Mesenchymal stem cell (in vitro differentiated cells and primary cell): ENCODE measurements at regions not wholly inside any gene's neighbourhood (a gene's known extent, or its start where the extent isn't known, plus 50 kb on each side); places are given as distances from the start of the nearest gene placed in this dataset.

Experiments
- DNase-seq: peaks from one replicate; pipeline ENCODE4 v3.0.0-alpha.2; 2013
- H2AFZ ChIP-seq: one replicate; pipeline ENCODE4 v1.6.1; 2013; ENCODE audit warnings: low read depth, mild to moderate bottlenecking, control low read depth, inconsistent platforms, low read length, moderate library complexity
- H2AK5ac ChIP-seq: 2 replicates; pipeline ENCODE4 v1.6.1; 2013; ENCODE audit warnings: low read length, moderate library complexity, mild to moderate bottlenecking, inconsistent platforms; ENCODE audit not compliant: severe bottlenecking
- H2BK120ac ChIP-seq: one replicate; pipeline ENCODE4 v1.6.1; 2013; ENCODE audit warnings: low read depth, mild to moderate bottlenecking, inconsistent platforms, low read length, moderate library complexity
- H2BK12ac ChIP-seq, 2 experiments: one replicate each; pipeline ENCODE4 v1.6.1; 2013; ENCODE audit warnings: inconsistent platforms in 2 of 2, low read length in 2 of 2, mild to moderate bottlenecking in 2 of 2, moderate library complexity in 2 of 2, control low read depth in 1 of 2
- H2BK15ac ChIP-seq: one replicate; pipeline ENCODE4 v1.6.1; 2013; ENCODE audit warnings: mild to moderate bottlenecking, low read depth, inconsistent platforms; ENCODE audit not compliant: poor library complexity, severe bottlenecking
- H2BK5ac ChIP-seq: 2 replicates; pipeline ENCODE4 v1.6.1; 2013; ENCODE audit warnings: low read depth, mild to moderate bottlenecking, low read length, control low read depth, inconsistent platforms; ENCODE audit not compliant: poor library complexity, severe bottlenecking
- H3K14ac ChIP-seq, 2 experiments: one replicate each; pipeline ENCODE4 v1.6.1; 2013; ENCODE audit warnings: inconsistent platforms in 2 of 2, low read length in 2 of 2, control low read depth in 1 of 2, mild to moderate bottlenecking in 1 of 2, moderate library complexity in 1 of 2
- H3K18ac ChIP-seq, 2 experiments: one replicate each; pipeline ENCODE4 v1.6.1; 2013; ENCODE audit warnings: inconsistent platforms in 2 of 2, low read length in 2 of 2, control low read depth in 1 of 2, low read depth in 1 of 2, mild to moderate bottlenecking in 1 of 2
- H3K23ac ChIP-seq, 2 experiments: one replicate each; pipeline ENCODE4 v1.6.1; 2013; ENCODE audit warnings: inconsistent platforms in 2 of 2, low read length in 2 of 2, mild to moderate bottlenecking in 2 of 2, moderate library complexity in 2 of 2, control low read depth in 1 of 2
- H3K27ac ChIP-seq: 2 replicates; pipeline ENCODE4 v1.5.1; 2013; ENCODE audit warnings: mild to moderate bottlenecking, moderate library complexity, low read length, control low read depth, inconsistent platforms; ENCODE audit not compliant: poor library complexity, severe bottlenecking
- H3K27me3 ChIP-seq, 2 experiments: 2 replicates each; pipeline versions ENCODE4 v1.6.1 to v1.7.0; 2013; ENCODE audit warnings: low read length in 2 of 2, mild to moderate bottlenecking in 2 of 2, moderate library complexity in 2 of 2, control low read depth in 1 of 2, inconsistent platforms in 1 of 2; ENCODE audit not compliant: control insufficient read depth in 1 of 2, insufficient read depth in 1 of 2
- H3K36me3 ChIP-seq, 2 experiments: 2 replicates each; pipeline versions ENCODE4 v1.6.1 to v1.7.0; 2013; ENCODE audit warnings: low read length in 2 of 2, control low read depth in 1 of 2, inconsistent platforms in 1 of 2, low read depth in 1 of 2, mild to moderate bottlenecking in 1 of 2; ENCODE audit not compliant: insufficient read depth in 2 of 2, control insufficient read depth in 1 of 2
- H3K4ac ChIP-seq, 2 experiments: one replicate each; pipeline ENCODE4 v1.6.1; 2013; ENCODE audit warnings: inconsistent platforms in 2 of 2, low read length in 2 of 2, mild to moderate bottlenecking in 2 of 2, moderate library complexity in 2 of 2, control low read depth in 1 of 2, low read depth in 1 of 2
- H3K4me1 ChIP-seq: 2 replicates; pipeline ENCODE4 v1.6.1; 2013; ENCODE audit warnings: low read depth, low read length, control low read depth; ENCODE audit not compliant: control insufficient read depth, insufficient read depth
- H3K4me2 ChIP-seq: 2 replicates; pipeline ENCODE4 v1.6.1; 2013; ENCODE audit warnings: low read length, mild to moderate bottlenecking, inconsistent platforms; ENCODE audit not compliant: poor library complexity, severe bottlenecking
- H3K4me3 ChIP-seq, 2 experiments: 2 replicates each; pipeline versions ENCODE4 v1.5.1 to v1.7.0; 2013; ENCODE audit warnings: low read length in 2 of 2, mild to moderate bottlenecking in 2 of 2, control low read depth in 1 of 2, low read depth in 1 of 2; ENCODE audit not compliant: insufficient read depth in 1 of 2
- H3K79me1 ChIP-seq: replicated peaks from 2 replicates; pipeline ENCODE4 v1.6.1; 2013; ENCODE audit warnings: mild to moderate bottlenecking, control low read depth, low read length, inconsistent platforms; ENCODE audit not compliant: poor library complexity, severe bottlenecking
- H3K9ac ChIP-seq: 2 replicates; pipeline ENCODE4 v1.7.0; 2013; ENCODE audit warnings: mild to moderate bottlenecking, low read length, moderate library complexity
- H3K9me3 ChIP-seq: 2 replicates; pipeline ENCODE4 v1.7.0; 2013; ENCODE audit warnings: mild to moderate bottlenecking, low read length; ENCODE audit not compliant: control insufficient read depth
- H4K8ac ChIP-seq: one replicate; pipeline ENCODE4 v1.6.1; 2013; ENCODE audit warnings: inconsistent platforms, mild to moderate bottlenecking, low read length, moderate library complexity
- H4K91ac ChIP-seq: one replicate; pipeline ENCODE4 v1.6.1; 2013; ENCODE audit warnings: mild to moderate bottlenecking, low read length, inconsistent platforms
- WGBS: methylation state at CpG from one replicate; pipeline ENCODE4 v1.1.7; 2013; ENCODE audit warnings: mixed read lengths; 5-methylcytosine and 5-hydroxymethylcytosine counted together

DNA sequence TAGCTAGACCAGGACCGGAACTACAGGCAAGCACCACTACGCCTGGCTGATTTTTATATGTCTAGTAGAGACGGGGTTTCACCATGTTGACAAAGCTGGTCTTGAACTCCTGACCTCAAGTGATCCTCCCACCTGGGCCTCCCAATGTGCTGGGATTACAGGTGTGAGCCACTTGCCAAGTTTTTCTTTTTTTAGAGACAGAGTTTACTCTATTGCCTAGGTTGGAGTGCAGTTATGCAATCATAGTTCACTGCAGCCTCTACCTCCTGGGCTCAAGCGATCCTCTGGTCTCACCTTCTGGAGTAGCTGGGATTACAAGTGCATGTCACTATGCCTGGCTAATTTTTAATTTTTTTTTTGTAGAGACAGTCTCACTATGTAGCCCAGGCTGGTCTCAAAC is 201.5 kb upstream of the TBX3 start:
- H3K36me3 ChIP-seq: no peaks in the 10 kb centered on the region
- H4K8ac ChIP-seq: peak overlapping the region; percentile 7
- H3K14ac ChIP-seq: no peak overlapping the region
- H3K4me2 ChIP-seq: no peak overlapping the region
- no peak overlapping the region for H3K4me3 ChIP-seq
- H2BK5ac ChIP-seq: no peak overlapping the region
- no peaks in the 10 kb centered on the region for H3K27me3 ChIP-seq
- no peaks in the 10 kb centered on the region for H3K9me3 ChIP-seq
- no peak overlapping the region for H2BK15ac ChIP-seq
- no peak overlapping the region for H4K91ac ChIP-seq
- H2BK12ac ChIP-seq: no peak overlapping the region
- H2AK5ac ChIP-seq: no peak overlapping the region
- WGBS: 95% methylated on average over 4 of the region's 4 CpGs
- H3K18ac ChIP-seq: no peak overlapping the region
- no peaks in the 10 kb centered on the region for H3K79me1 ChIP-seq
- H3K9ac ChIP-seq: no peak overlapping the region
- H3K27ac ChIP-seq: no peak overlapping the region
- H3K4ac ChIP-seq: no peak overlapping the region
- no peak overlapping the region for H3K23ac ChIP-seq
- no peak for DNase-seq
- no peaks in the 10 kb centered on the region for H3K4me1 ChIP-seq
- H2BK120ac ChIP-seq: no peak overlapping the region
- H2AFZ ChIP-seq: no peak overlapping the region

DNA sequence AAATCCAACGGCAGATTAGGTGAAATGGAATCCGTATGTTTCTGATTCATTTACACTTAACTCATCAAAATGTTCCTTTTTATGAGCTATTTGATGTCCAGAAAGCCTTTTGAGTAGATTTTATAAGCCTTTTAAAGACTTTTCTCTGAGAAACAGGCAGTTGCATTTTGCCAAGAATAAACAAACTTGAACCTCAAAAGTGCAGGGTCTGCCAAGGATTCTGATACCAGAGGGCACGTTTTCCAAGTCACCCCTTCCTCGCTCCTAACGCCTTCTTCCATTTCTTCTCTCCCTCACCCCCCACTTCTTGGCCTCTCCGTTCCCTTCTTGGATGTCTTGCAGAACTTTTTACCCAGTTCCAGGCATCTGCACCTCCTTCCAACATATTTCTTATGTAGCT is 200.6 kb upstream of the TBX3 start:
- Histone ChIP-seq H2AFZ (no peak overlapping the region), H4K8ac (no peak overlapping the region), H2BK120ac (no peak overlapping the region), H3K23ac (no peak overlapping the region), H3K4me3 (no peak overlapping the region), H3K18ac (no peak overlapping the region), H3K14ac (no peak overlapping the region), H2AK5ac (no peak overlapping the region), H3K4ac (no peak overlapping the region), H2BK12ac (no peak overlapping the region), H3K36me3 (no peaks in the 10 kb centered on the region), H2BK5ac (no peak overlapping the region), H4K91ac (no peak overlapping the region), H3K4me2 (no peak overlapping the region), H3K9me3 (no peaks in the 10 kb centered on the region), H2BK15ac (no peak overlapping the region), H3K79me1 (no peaks in the 10 kb centered on the region), H3K27ac (no peak overlapping the region), H3K4me1 (no peaks in the 10 kb centered on the region), H3K9ac (no peak overlapping the region), H3K27me3 (no peaks in the 10 kb centered on the region)
- no peak for DNase-seq
- WGBS: 88% methylated on average over 4 of the region's 6 CpGs

DNA sequence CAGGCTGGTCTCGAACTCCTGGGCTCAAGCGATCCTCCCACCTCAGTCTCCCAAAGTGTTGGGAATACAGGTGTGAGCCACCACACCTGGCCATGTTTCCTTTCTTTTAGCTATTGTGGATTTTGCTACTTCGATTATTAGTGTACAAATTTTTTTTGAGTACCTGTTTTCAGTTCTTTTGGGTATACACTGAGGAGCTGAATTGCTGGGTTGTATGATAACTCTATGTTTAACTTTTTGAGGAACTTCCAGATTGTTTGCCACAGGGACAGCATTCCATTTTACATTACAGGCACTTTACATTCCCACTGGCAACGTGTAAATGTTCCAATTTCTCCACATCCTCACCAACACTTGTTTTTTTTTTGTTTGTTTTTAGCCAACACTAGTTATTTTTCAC is 198.1 kb upstream of the TBX3 start:
- Histone ChIP-seq H3K4me2 (no peak overlapping the region), H3K9ac (no peak overlapping the region), H2BK12ac (no peak overlapping the region), H3K36me3 (no peaks in the 10 kb centered on the region), H3K4me1 (no peaks in the 10 kb centered on the region), H3K27me3 (no peaks in the 10 kb centered on the region), H3K79me1 (no peaks in the 10 kb centered on the region), H3K18ac (no peak overlapping the region), H2AK5ac (no peak overlapping the region), H3K9me3 (no peaks in the 10 kb centered on the region), H3K14ac (no peak overlapping the region), H2AFZ (no peak overlapping the region), H3K4ac (no peak overlapping the region), H4K8ac (no peak overlapping the region), H2BK120ac (no peak overlapping the region), H3K23ac (no peak overlapping the region), H3K4me3 (no peak overlapping the region), H4K91ac (no peak overlapping the region), H2BK5ac (no peak overlapping the region), H2BK15ac (no peak overlapping the region), H3K27ac (no peak overlapping the region)
- WGBS: 95% methylated on average over 4 of the region's 4 CpGs
- DNase-seq: no peak

DNA sequence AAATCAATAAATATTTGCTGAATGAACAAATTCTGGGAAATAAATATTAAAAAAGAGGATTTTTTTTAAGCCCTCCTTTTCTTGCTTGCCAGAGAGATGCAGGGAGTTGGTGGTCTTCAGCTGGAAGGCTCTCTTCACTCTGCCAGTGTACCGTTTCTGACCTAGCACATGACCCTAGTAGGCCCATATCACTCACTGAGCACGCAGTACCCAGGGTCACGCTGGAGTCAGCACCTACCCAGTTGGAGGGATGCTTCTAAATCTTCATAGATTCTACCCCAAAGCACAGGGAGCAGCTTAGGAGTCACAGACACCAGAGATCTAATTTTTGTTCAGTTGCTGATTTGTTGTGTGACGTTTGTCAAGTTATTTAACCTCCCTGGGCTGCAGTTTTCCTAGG is 195.4 kb upstream of the TBX3 start:
- no peak overlapping the region for H2AK5ac ChIP-seq

More for the DNA sequence above, 195.4 kb upstream of the TBX3 start:
- Histone ChIP-seq H3K4me3 (no peak overlapping the region), H3K9ac (no peak overlapping the region), H3K9me3 (no peaks in the 10 kb centered on the region), H3K4me2 (no peak overlapping the region), H3K27me3 (no peaks in the 10 kb centered on the region), H3K14ac (no peak overlapping the region), H3K23ac (no peak overlapping the region), H4K8ac (no peak overlapping the region), H3K4me1 (no peaks in the 10 kb centered on the region), H3K27ac (no peak overlapping the region), H2AFZ (no peak overlapping the region), H2BK5ac (no peak overlapping the region), H3K79me1 (no peaks in the 10 kb centered on the region), H3K4ac (no peak overlapping the region), H3K36me3 (no peaks in the 10 kb centered on the region), H2BK120ac (no peak overlapping the region), H2BK15ac (no peak overlapping the region), H2BK12ac (no peak overlapping the region), H3K18ac (no peak overlapping the region), H4K91ac (no peak overlapping the region)
- DNase-seq: no peak
- 100% methylated on average over 4 of the region's 4 CpGs for WGBS
